ENCODE measurements at regions not wholly inside any gene's neighbourhood (a gene's known extent, or its start where the extent isn't known, plus 50 kb on each side); places are given as distances from the start of the nearest gene placed in this dataset.

DNA sequence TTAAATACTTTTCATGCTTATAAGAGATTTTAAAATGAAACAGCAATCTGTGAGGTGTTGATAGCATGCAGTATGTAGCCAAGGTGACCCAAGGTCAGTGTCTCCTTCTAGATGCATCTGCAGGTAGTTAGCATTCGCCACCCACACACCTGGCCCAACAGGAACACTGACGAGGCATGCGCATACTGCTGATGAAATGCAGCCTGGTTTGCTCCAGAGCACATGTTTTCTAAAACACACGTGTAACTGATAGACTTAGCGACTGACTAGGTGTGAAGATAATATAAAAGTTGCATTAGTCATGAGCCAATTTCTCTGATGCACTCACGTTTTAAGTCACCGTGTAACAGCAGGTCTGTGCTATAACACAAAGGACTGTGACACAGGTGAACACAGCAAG, 77.1 kb upstream of the RPS6KA2 start:
- TF ChIP-seq POLR2A (IDR thresholded peaks at IDR 0.05), result no peak
- TF ChIP-seq, protein P1, sequence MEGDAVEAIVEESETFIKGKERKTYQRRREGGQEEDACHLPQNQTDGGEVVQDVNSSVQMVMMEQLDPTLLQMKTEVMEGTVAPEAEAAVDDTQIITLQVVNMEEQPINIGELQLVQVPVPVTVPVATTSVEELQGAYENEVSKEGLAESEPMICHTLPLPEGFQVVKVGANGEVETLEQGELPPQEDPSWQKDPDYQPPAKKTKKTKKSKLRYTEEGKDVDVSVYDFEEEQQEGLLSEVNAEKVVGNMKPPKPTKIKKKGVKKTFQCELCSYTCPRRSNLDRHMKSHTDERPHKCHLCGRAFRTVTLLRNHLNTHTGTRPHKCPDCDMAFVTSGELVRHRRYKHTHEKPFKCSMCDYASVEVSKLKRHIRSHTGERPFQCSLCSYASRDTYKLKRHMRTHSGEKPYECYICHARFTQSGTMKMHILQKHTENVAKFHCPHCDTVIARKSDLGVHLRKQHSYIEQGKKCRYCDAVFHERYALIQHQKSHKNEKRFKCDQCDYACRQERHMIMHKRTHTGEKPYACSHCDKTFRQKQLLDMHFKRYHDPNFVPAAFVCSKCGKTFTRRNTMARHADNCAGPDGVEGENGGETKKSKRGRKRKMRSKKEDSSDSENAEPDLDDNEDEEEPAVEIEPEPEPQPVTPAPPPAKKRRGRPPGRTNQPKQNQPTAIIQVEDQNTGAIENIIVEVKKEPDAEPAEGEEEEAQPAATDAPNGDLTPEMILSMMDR (IDR thresholded peaks at IDR 0.05), result no peak
